ENCODE measurements at regions not wholly inside any gene's neighbourhood (a gene's known extent, or its start where the extent isn't known, plus 50 kb on each side); places are given as distances from the start of the nearest gene placed in this dataset.

GRCh38 chr6:169339731-169340309 is 86.2 kb upstream of the THBS2 start:
- DNase-seq (ENCODE audit: low read depth), result no peak

GRCh38 chr6:169339025-169339424 is 85.4 kb upstream of the THBS2 start:
- DNase-seq (ENCODE audit: low read depth), result no peak

GRCh38 chr6:169337886-169338445 is 84.3 kb upstream of the THBS2 start:
- no peak for DNase-seq (ENCODE audit: low read depth)

DNA sequence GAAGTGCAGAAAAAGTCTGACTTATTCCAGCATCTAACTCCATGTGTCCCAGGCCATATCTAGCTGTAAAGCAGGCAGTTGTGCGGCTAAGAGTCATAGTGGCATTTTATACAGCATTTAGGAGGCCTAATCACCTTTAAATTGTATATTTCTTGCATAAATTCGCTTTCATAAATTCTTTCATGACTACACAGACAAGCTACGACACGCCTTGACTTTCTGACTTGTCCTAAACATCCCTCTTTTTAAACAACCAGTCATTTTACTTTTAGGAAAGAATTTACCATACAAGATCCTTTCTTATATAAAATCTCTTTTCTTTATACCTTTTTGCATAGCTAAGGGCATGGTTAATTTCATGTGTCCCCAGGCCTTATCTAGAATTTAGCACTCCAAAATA is 81.7 kb upstream of the THBS2 start:
- no peak for DNase-seq (ENCODE audit: low read depth)

DNA sequence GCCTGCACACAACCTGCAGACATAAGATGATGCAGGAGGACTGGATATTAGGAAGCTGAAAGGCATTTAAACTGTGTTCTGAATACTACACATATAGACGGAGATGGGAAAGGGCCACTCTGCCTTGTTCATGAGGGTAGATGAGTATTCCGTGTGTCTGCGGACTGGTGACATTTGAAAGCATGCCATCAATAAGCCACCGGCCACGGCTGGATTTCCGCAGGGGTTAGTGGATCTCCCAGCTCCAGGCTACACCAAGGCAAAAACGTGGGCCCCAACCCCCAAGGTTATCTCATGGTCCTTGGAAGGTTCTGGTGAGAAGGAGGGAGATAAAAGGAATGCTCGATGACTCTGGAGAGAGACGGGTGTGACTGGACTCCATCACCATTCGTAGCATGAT is 78.6 kb upstream of the THBS2 start:
- DNase-seq (ENCODE audit: low read depth), result no peak

DNA sequence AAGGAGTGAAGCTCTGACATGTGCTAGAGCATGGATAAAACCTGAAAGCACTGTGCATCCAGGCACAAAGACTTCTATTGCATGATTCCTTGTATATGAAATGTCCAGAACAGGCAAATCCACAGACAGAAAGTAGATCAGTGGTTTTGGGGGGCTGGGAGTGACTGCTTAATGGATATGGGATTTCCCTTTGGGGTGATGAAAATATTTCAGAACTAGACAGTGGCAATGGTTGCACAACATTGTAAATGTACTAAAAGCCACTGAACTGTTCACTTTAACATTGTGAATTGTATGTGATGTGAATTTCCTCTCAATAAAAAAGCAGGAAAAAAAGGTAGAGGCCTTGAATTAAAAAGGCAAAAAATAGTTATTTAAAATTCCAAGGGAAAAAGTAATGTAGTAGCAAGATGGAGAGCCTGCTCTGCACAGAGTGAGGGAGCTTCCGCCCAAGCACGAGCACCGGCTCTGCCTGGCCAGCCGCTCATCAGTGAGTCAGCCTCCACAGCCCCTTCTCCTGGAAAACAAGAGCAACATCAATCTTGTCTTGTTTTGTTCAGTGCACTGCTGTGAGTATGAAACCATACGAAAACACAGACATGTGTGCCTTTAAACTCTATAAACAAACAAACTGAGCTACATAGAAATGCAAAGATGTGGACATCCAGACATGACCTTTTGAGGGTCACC is 74.6 kb upstream of the THBS2 start:
- no peak for DNase-seq (ENCODE audit: low read depth)

- no peak for DNase-seq (ENCODE audit: low read depth)
These were observed 72.6 kb upstream of the THBS2 start for GRCh38 chr6:169326067-169326799.

DNA sequence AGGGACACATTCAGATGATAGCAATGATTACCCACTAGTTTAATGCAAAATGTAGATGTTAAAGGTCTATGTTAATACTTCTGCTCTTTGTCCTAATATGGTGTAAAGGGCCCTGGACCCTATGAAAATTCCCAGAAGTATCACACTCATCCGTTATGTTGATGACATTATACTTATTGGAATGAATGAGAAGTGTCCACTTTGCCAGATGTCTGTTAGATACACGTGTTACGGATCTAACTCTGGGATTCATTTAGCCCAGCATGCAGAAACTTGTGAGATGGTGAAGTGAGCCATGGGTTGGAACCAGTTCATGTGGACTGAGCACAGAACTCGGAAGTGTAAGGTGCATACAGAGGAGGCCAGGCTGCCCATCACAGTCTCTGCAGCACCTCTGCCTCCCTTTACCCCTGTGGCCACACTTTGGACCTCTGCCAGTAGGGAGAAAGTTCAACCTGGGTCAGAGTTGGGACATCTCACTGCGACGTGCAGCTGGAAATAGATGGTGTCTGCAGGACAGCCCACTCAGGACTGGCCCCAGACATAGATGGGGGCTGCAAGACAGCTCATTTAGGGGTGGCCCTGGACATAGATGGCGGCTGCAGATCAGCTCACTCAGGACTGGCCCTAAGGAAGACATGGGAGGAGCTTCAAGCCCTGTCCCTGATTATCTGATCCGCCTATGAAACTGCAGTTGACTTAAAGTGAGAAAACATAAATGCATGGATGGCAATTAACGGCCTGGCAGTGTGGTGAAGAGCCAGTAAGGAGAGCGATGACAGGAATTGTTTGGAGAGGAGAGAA is 71.2 kb upstream of the THBS2 start:
- no peak for DNase-seq (ENCODE audit: low read depth)

DNA sequence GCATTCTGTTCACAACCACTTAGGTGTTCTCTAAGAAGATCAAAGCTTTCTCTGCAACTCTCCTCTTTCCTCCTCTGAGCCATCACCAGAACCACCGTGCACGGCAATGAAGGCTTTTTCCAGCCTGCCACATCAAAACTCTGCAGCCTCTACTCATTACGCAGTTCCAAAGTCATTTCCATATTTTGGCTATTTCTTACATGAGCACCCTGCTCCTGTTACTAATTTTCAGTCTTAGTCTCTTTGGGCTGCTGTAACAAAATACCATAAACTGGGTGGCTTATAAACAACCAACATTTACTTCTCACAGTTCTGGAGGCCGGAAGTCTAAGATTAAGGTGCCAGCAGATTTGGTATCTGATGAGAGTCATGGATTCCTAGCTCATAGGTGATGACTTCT is 70.4 kb upstream of the THBS2 start:
- no peak for DNase-seq (ENCODE audit: low read depth)

- no peak for DNase-seq (ENCODE audit: low read depth)
These were observed 69.6 kb upstream of the THBS2 start for GRCh38 chr6:169323221-169323620.

DNA sequence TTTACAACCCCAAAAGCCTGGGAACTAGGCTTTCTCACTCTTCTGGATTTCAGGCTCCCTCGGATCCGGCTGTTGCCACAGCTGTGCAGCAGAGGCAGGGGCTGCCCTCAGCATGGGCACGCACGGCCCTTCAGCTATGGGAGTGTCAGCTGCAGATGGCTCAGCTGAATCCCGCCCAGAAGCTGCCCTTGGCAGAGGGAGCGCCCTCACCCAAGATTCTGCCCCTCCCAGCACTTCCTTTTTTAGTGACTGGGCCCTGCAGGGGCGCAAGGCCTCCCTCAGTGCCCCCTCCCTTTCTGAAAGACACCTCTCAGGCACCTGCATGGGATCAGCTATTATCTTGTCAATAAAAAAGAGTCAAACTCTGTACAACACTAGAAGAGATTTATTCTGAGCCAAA is 67.9 kb upstream of the THBS2 start:
- no peak for DNase-seq (ENCODE audit: low read depth)

DNA sequence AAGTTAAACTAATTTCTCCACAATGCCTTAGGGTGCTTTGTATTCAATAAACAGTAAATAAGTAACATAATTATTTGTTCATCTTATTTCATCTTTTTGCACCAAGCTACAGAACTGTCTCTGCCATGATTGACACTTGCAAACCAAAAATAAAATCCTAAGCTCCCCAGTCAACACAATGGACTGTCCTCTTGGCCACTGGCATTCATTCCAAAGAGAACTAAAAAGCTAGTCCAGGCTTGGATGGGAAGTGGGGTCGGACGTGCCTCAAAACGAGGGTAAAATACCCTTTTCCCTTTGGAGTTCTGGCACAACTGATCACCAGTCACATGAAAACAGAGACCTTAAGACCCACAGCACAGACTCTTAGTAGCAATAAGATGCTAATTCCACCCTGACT is 66.4 kb upstream of the THBS2 start:
- DNase-seq (ENCODE audit: low read depth), result no peak

DNA sequence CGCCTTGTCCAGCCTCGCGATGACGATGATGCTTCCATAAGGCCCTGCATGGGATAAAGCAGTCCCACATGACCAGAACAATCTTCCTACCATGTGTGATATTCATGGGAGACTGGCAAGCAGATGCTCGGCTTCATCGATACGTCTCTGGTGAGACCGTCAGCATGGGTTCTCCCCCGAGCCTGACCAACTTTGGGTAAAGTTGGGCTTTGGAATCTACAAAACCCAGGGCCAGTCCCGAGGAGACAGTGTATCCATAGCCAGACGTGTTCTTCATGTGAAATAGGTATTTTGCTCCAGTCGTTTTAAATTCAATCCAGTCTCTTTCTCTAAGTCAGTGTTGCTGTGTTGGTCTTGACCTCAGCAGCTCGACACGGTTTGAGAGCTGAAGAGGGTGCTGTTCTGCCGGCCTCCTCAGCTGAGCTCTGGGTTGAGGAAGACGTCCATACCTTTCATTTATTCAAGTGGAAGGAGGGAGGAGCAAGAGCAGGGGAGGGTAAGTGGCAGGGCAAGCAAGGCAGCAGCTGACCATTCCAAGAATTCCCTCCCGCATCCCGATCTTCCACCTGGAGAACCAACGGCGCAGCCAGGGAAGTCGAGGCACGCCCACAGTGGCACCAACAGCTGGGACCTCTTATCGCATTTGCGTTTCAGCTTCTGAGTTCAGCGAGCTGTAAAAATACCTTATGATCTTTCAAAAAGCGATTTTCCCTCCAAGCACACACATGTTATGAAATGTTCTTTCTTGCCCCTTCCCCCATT is 64.0 kb upstream of the THBS2 start:
- no peak for DNase-seq (ENCODE audit: low read depth)

- no peak for DNase-seq (ENCODE audit: low read depth)
These were observed 63.0 kb upstream of the THBS2 start for GRCh38 chr6:169316651-169317050.

DNA sequence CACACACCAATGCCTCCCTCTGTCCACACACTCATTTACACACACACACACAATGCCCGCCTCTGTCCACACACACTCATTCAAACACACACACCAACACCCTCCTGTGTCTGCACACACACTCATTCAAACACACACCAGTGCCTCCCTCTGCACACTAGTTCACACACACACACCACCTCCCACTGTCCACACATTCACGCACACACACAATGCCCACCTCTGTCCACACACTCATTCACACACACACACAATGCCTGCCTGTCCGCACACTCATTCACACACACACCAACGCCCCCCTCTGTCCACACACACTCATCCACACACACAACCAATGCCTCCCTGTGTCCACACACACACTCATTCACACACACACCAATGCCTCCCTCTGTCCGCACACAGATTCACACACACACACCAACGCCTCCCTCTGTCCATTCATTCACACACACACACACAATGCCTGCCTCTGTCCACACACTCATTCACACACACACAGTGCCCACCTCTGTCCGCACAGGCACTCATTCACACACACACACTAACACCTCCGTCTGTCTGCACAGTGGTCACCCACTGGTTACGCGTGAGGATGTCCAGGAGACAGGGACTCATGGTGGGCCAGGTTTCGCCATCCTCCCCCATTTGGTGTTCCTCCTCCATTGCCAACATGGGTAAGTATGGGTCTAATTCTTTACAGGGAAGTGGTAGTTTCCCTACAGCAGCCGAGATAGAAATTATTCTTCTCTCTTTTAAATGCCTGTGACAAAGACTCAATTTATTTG is 62.4 kb upstream of the THBS2 start:
- no peak for DNase-seq (ENCODE audit: low read depth)

DNA sequence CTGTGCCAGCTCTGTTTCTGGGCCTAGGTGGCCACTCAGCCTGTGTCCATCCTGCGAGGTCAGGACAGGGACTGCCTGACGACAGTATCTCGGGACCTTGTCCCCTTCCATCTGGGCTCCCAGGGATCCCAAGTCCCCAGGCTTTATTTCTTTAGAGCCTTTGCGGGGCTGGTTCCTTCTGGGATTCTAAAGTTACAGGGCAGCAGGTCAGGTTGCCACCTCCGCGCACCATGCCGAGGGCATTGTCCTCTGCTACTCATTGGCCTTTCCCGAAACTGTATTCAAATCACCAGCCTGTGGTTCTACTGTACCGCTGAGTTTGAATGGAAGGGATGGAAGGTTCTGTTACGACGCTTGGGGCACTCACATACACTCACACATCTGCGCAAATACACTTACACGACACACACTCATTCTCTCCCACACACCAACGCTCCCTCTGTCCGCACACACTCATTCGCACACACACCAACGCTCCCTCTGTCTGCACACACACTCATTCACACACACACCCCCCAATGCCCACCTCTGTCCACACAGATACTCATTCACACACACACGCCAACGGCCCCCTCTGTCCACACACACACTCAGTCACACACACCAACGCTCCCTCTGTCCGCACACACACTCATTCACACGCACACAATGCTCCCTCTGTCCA is 59.8 kb upstream of the THBS2 start:
- DNase-seq (ENCODE audit: low read depth), result no peak

GRCh38 chr6:169312658-169313346 is 59.2 kb upstream of the THBS2 start:
- no peak for DNase-seq (ENCODE audit: low read depth)

- no peak for DNase-seq (ENCODE audit: low read depth)
These were observed 57.3 kb upstream of the THBS2 start for GRCh38 chr6:169310983-169311382.

Data from forelimb muscle (tissue), 1 donor.